KMS-11 (cell line): ENCODE measurements at regions not wholly inside any gene's neighbourhood (a gene's known extent, or its start where the extent isn't known, plus 50 kb on each side); places are given as distances from the start of the nearest gene placed in this dataset.

ENCODE experiments used
- H2AFZ ChIP-seq: fragments of 200-600 bp; sonication (generic); 2 replicates; pipeline ENCODE4 v1.6.1; 2016; ENCODE audit warnings: antibody characterized with exemption, mixed run types, low read depth
- H3K27ac ChIP-seq: fragments of 200-600 bp; sonication (generic); 2 replicates; pipeline ENCODE4 v1.6.1; 2016; ENCODE audit warnings: mild to moderate bottlenecking, mixed run types
- H3K27me3 ChIP-seq: fragments of 200-600 bp; sonication (generic); 2 replicates; pipeline ENCODE4 v1.6.1; 2017; ENCODE audit warnings: mild to moderate bottlenecking, low read depth, mixed run types, moderate library complexity; ENCODE audit not compliant: insufficient read depth
- H3K36me3 ChIP-seq: fragments of 200-600 bp; sonication (generic); 2 replicates; pipeline ENCODE4 v1.6.1; 2017; ENCODE audit warnings: mild to moderate bottlenecking, mixed run types; ENCODE audit not compliant: insufficient read depth
- H3K4me1 ChIP-seq: fragments of 200-600 bp; sonication (generic); 2 replicates; pipeline ENCODE4 v1.6.1; 2016; ENCODE audit warnings: mild to moderate bottlenecking, low read depth, mixed run types; ENCODE audit not compliant: poor library complexity, severe bottlenecking
- H3K4me2 ChIP-seq: fragments of 200-600 bp; sonication (generic); 2 replicates; pipeline ENCODE4 v1.7.0; 2016; ENCODE audit warnings: mild to moderate bottlenecking, mixed run types
- H3K4me3 ChIP-seq: fragments of 200-600 bp; sonication (generic); IDR thresholded peaks from 2 replicates; pipeline ENCODE4 v1.6.1; 2017; ENCODE audit warnings: low read depth, low read length, mixed read lengths; ENCODE audit not compliant: insufficient read depth
- H3K79me2 ChIP-seq: fragments of 200-600 bp; sonication (generic); 2 replicates; pipeline ENCODE4 v1.6.1; 2016; ENCODE audit warnings: low read depth, mixed run types; ENCODE audit not compliant: insufficient read depth
- H3K9ac ChIP-seq: fragments of 200-600 bp; sonication (generic); 2 replicates; pipeline ENCODE4 v1.6.1; 2016; ENCODE audit warnings: mild to moderate bottlenecking, mixed run types
- H4K20me1 ChIP-seq: fragments of 200-600 bp; sonication (generic); 2 replicates; pipeline ENCODE4 v1.6.1; 2016; ENCODE audit warnings: mild to moderate bottlenecking, mixed run types; ENCODE audit not compliant: insufficient read depth
- CTCF ChIP-seq: fragments of 200-600 bp; sonication (generic); conservative IDR thresholded peaks from 2 replicates; pipeline ENCODE4 v1.6.1; 2017; ENCODE audit warnings: low read depth, mild to moderate bottlenecking, antibody characterized with exemption, low read length, moderate library complexity, mixed read lengths

- no peaks in the 10 kb centered on the region for H4K20me1 ChIP-seq
- H3K4me3 ChIP-seq = no peak overlapping the region
- no peak overlapping the region for H3K4me2 ChIP-seq
- no peaks in the 10 kb centered on the region for H3K4me1 ChIP-seq
- H3K9ac ChIP-seq = no peak overlapping the region
- no peak overlapping the region for H2AFZ ChIP-seq
- no peaks in the 10 kb centered on the region for H3K36me3 ChIP-seq
- no peaks in the 10 kb centered on the region for H3K79me2 ChIP-seq
- no peak overlapping the region for H3K27ac ChIP-seq
- H3K27me3 ChIP-seq = no peaks in the 10 kb centered on the region
- no peak for TF ChIP-seq CTCF
Observed at GRCh38 chr10:20953120-20953519, 56.0 kb upstream of the NEBL start.

- no peak overlapping the region for H2AFZ ChIP-seq
- H3K4me2 ChIP-seq = no peak overlapping the region
- no peak overlapping the region for H3K27ac ChIP-seq
- no peaks in the 10 kb centered on the region for H3K4me1 ChIP-seq
- no peaks in the 10 kb centered on the region for H3K27me3 ChIP-seq
- no peaks in the 10 kb centered on the region for H3K36me3 ChIP-seq
- H3K4me3 ChIP-seq = no peak overlapping the region
- no peaks in the 10 kb centered on the region for H4K20me1 ChIP-seq
- H3K79me2 ChIP-seq = no peaks in the 10 kb centered on the region
- no peak for TF ChIP-seq CTCF
- no peak overlapping the region for H3K9ac ChIP-seq
Observed at GRCh38 chr10:20949967-20950366, 52.9 kb upstream of the NEBL start.

- Histone ChIP-seq H3K27ac (no peak overlapping the region), H2AFZ (no peak overlapping the region), H3K4me2 (no peak overlapping the region), H3K79me2 (no peaks in the 10 kb centered on the region), H3K27me3 (no peaks in the 10 kb centered on the region), H3K9ac (no peak overlapping the region), H3K36me3 (no peaks in the 10 kb centered on the region), H3K4me3 (no peak overlapping the region), H3K4me1 (no peaks in the 10 kb centered on the region), H4K20me1 (no peaks in the 10 kb centered on the region)
- TF ChIP-seq CTCF = no peak
Observed at GRCh38 chr10:20948686-20949327, 51.7 kb upstream of the NEBL start.
